Keratinocyte (primary cell): ENCODE measurements at regions not wholly inside any gene's neighbourhood (a gene's known extent, or its start where the extent isn't known, plus 50 kb on each side); places are given as distances from the start of the nearest gene placed in this dataset.

Experiments
- DNase-seq: peaks from one replicate; pipeline ENCODE4 v3.0.0-alpha.2; 2011; ENCODE audit warnings: low read depth, missing footprints, low spot score
- FAIRE-seq: peaks from 2 replicates; lab custom pipeline; 2011; peaks lifted over from hg19 to GRCh38; lab: Jason Lieb, UNC
- H2AFZ ChIP-seq: 2 replicates; pipeline ENCODE4 v1.6.0; 2012; ENCODE audit warnings: low read length, control low read depth, inconsistent platforms; ENCODE audit not compliant: control insufficient read depth
- H3K27ac ChIP-seq: 2 replicates; pipeline ENCODE4 v1.5.1; 2011; ENCODE audit warnings: low read length; ENCODE audit not compliant: control insufficient read depth, insufficient read depth
- H3K27me3 ChIP-seq: 3 replicates; pipeline ENCODE4 v1.6.0; 2011; ENCODE audit warnings: low read length; ENCODE audit not compliant: control insufficient read depth, insufficient read depth; ENCODE audit errors: extremely low read depth
- H3K36me3 ChIP-seq, 2 experiments: 2 replicates in 1 of 2; 3 replicates in 1 of 2; pipeline ENCODE4 v1.5.1; 2011; ENCODE audit warnings: low read length in 2 of 2, mild to moderate bottlenecking in 1 of 2; ENCODE audit not compliant: control insufficient read depth in 2 of 2, insufficient read depth in 2 of 2; ENCODE audit errors: extremely low read depth in 1 of 2
- H3K4me1 ChIP-seq: 3 replicates; pipeline ENCODE4 v1.5.1; 2011; ENCODE audit warnings: low read length; ENCODE audit not compliant: control insufficient read depth, insufficient read depth; ENCODE audit errors: extremely low read depth
- H3K4me2 ChIP-seq: 3 replicates; pipeline ENCODE4 v1.6.0; 2011; ENCODE audit warnings: low read depth, low read length; ENCODE audit not compliant: control insufficient read depth, insufficient read depth; ENCODE audit errors: extremely low read depth
- H3K4me3 ChIP-seq, 3 experiments: fragments of 200-600 bp in 1 of 3; sonication (generic) in 1 of 3; 2 replicates in 2 of 3; 3 replicates in 1 of 3; pipeline ENCODE4 v1.5.1; 2011 to 2016; ENCODE audit warnings: low read length in 3 of 3, mild to moderate bottlenecking in 3 of 3, control low read depth in 2 of 3, inconsistent platforms in 1 of 3, low read depth in 1 of 3, mixed read lengths in 1 of 3, mixed run types in 1 of 3, moderate library complexity in 1 of 3; ENCODE audit not compliant: control insufficient read depth in 2 of 3, insufficient read depth in 2 of 3; ENCODE audit errors: extremely low read depth in 1 of 3
- H3K79me2 ChIP-seq: 2 replicates; pipeline ENCODE4 v1.6.0; 2012; ENCODE audit warnings: low read length; ENCODE audit not compliant: control insufficient read depth, insufficient read depth
- H3K9ac ChIP-seq: 3 replicates; pipeline ENCODE4 v1.6.0; 2011; ENCODE audit warnings: low read length; ENCODE audit not compliant: control insufficient read depth, insufficient read depth; ENCODE audit errors: extremely low read depth
- H3K9me1 ChIP-seq: 3 replicates; pipeline ENCODE4 v1.6.0; 2011; ENCODE audit warnings: low read length; ENCODE audit not compliant: control insufficient read depth, insufficient read depth; ENCODE audit errors: extremely low read depth
- H3K9me3 ChIP-seq: 2 replicates; pipeline ENCODE4 v1.5.1; 2012; ENCODE audit warnings: low read depth, low read length; ENCODE audit not compliant: control insufficient read depth
- H4K20me1 ChIP-seq: 3 replicates; pipeline ENCODE4 v1.6.0; 2011; ENCODE audit warnings: low read length; ENCODE audit not compliant: control insufficient read depth, insufficient read depth; ENCODE audit errors: extremely low read depth
- CTCF ChIP-seq, 3 experiments: IDR thresholded peaks in 1 of 3; conservative IDR thresholded peaks in 1 of 3; optimal IDR thresholded peaks in 1 of 3; 2 replicates in 2 of 3; 3 replicates in 1 of 3; pipeline versions ENCODE3 to v1.5.1; 2011; ENCODE audit warnings: low read length in 3 of 3, mild to moderate bottlenecking in 3 of 3, moderate library complexity in 2 of 3, control low read depth in 1 of 3, inconsistent platforms in 1 of 3; ENCODE audit not compliant: insufficient read depth in 2 of 3; ENCODE audit errors: extremely low read depth in 1 of 3
- EZH2 ChIP-seq: IDR thresholded peaks from one replicate; pipeline ENCODE4 v1.6.1; 2012; ENCODE audit warnings: inconsistent platforms, mild to moderate bottlenecking, low read length, moderate library complexity
- dilution Hi-C: fragments of 300-500 bp; cut with MboI; formaldehyde crosslinking; loops from one replicate; pipeline ENCODE4 v1.7.0; 2020; ENCODE audit warnings: low sequenced_read_pairs; ENCODE audit not compliant: extremely low pct_ligation_motif_present

- Histone ChIP-seq H3K36me3 (no peaks in the 10 kb centered on the region), H4K20me1 (no peaks in the 10 kb centered on the region), H2AFZ (no peak overlapping the region), H3K9me1 (no peaks in the 10 kb centered on the region), H3K9me3 (no peaks in the 10 kb centered on the region), H3K27me3 (no peaks in the 10 kb centered on the region), H3K4me2 (no peak overlapping the region), H3K79me2 (no peaks in the 10 kb centered on the region), H3K27ac (no peak overlapping the region), H3K4me3 (no peak overlapping the region), H3K9ac (no peak overlapping the region), H3K4me1 (no peaks in the 10 kb centered on the region)
- dilution Hi-C loops = no loop called here
- TF ChIP-seq CTCF (optimal IDR thresholded peaks at IDR 0.05 in 1 of 3, IDR thresholded peaks at IDR 0.05 in 1 of 3, conservative IDR thresholded peaks at IDR 0.05 in 1 of 3; ENCODE audit: extremely low read depth in 1 of 3, insufficient read depth in 2 of 3, low read length in 3 of 3) = no peak
- TF ChIP-seq EZH2 = no peak
- FAIRE-seq = no peak
- DNase-seq = no peak
Measured at GRCh38 chr11:15495462-15495861, 380.7 kb downstream of the INSC start.

- no peak for FAIRE-seq
- Histone ChIP-seq H3K4me1 (no peaks in the 10 kb centered on the region), H3K9ac (no peak overlapping the region), H3K27me3 (no peaks in the 10 kb centered on the region), H3K9me1 (no peaks in the 10 kb centered on the region), H3K79me2 (no peaks in the 10 kb centered on the region), H4K20me1 (no peaks in the 10 kb centered on the region), H3K27ac (no peak overlapping the region), H2AFZ (no peak overlapping the region), H3K9me3 (no peaks in the 10 kb centered on the region), H3K4me2 (no peak overlapping the region), H3K4me3 (no peak overlapping the region), H3K36me3 (no peaks in the 10 kb centered on the region)
- DNase-seq = no peak
- dilution Hi-C loops = no loop called here
- TF ChIP-seq EZH2 (no peak), CTCF (optimal IDR thresholded peaks at IDR 0.05 in 1 of 3, IDR thresholded peaks at IDR 0.05 in 1 of 3, conservative IDR thresholded peaks at IDR 0.05 in 1 of 3; ENCODE audit: extremely low read depth in 1 of 3, insufficient read depth in 2 of 3, low read length in 3 of 3) (no peak)
Measured at GRCh38 chr11:15497366-15497765, 382.6 kb downstream of the INSC start.
